AG04450 (cell line): ENCODE measurements at regions not wholly inside any gene's neighbourhood (a gene's known extent, or its start where the extent isn't known, plus 50 kb on each side); places are given as distances from the start of the nearest gene placed in this dataset.

Source experiments
- CTCF ChIA-PET: fragments of 300-600, 350-600 bp; formaldehyde crosslinking; extraction: SDS; loops from one replicate; lab custom pipeline; 2022; ENCODE audit warnings: antibody characterized with exemption, inconsistent platforms; lab: Charles Lee
- POLR2A ChIA-PET: fragments of 350-600 bp; formaldehyde crosslinking; extraction: SDS; loops from one replicate; lab custom pipeline; 2021; ENCODE audit warnings: antibody characterized with exemption, inconsistent platforms; lab: Yijun Ruan, JAX
- DNase-seq: peaks from one replicate; pipeline ENCODE4 v3.0.0-alpha.2; 2011; ENCODE audit warnings: low read depth, low spot score
- H3K27ac ChIP-seq: one replicate; pipeline ENCODE4 v1.5.1; 2012; ENCODE audit warnings: low read depth, low read length, control low read depth
- H3K27me3 ChIP-seq: one replicate; pipeline ENCODE4 v1.6.0; 2012; ENCODE audit warnings: low read length; ENCODE audit not compliant: control insufficient read depth, insufficient read depth
- H3K4me3 ChIP-seq: 2 replicates; pipeline ENCODE4 v1.5.1; 2011; ENCODE audit warnings: mild to moderate bottlenecking, low read depth, low read length, control low read depth
- H3K9me3 ChIP-seq: 2 replicates; pipeline ENCODE4 v1.5.1; 2012; ENCODE audit warnings: low read length; ENCODE audit not compliant: control insufficient read depth, insufficient read depth
- TF ChIP-seq, protein P1 (sequence below): IDR thresholded peaks from 2 replicates; pipeline ENCODE4 v1.5.1; 2011; ENCODE audit warnings: low read depth, low read length, control low read depth, inconsistent platforms

DNA sequence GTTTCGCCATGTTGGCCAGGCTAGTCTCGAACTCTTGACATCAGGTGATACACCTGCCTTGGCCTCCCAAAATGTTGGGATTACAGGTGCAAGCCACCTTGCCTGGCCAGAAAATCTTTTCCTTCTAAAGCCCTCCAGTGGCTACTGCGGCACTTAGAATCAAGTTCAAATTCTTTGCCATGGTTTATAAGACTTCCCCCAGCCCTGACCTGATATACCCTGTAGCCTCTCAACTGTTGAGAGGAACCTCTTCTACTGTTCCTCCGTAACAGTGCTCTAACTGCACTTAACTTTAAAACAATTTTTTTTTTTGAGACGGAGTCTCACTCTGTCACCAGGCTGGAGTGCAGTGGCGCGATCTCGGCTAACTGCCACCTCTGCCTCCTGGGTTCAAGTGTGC is 235.6 kb downstream of the BCAS1 start:
- Histone ChIP-seq H3K27ac (no peak overlapping the region), H3K4me3 (no peak overlapping the region), H3K27me3 (no peaks in the 10 kb centered on the region), H3K9me3 (no peaks in the 10 kb centered on the region)
- TF ChIP-seq, protein P1, sequence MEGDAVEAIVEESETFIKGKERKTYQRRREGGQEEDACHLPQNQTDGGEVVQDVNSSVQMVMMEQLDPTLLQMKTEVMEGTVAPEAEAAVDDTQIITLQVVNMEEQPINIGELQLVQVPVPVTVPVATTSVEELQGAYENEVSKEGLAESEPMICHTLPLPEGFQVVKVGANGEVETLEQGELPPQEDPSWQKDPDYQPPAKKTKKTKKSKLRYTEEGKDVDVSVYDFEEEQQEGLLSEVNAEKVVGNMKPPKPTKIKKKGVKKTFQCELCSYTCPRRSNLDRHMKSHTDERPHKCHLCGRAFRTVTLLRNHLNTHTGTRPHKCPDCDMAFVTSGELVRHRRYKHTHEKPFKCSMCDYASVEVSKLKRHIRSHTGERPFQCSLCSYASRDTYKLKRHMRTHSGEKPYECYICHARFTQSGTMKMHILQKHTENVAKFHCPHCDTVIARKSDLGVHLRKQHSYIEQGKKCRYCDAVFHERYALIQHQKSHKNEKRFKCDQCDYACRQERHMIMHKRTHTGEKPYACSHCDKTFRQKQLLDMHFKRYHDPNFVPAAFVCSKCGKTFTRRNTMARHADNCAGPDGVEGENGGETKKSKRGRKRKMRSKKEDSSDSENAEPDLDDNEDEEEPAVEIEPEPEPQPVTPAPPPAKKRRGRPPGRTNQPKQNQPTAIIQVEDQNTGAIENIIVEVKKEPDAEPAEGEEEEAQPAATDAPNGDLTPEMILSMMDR = no peak
- ChIA-PET POLR2A (no interaction called here), CTCF (interaction anchor here (1.1 to 1.5 kb wide), 2 partner anchors 80 to 256 kb away, joined by 3 read pairs; no protein-coding TSS in a partner anchor)
- DNase-seq = no peak

DNA sequence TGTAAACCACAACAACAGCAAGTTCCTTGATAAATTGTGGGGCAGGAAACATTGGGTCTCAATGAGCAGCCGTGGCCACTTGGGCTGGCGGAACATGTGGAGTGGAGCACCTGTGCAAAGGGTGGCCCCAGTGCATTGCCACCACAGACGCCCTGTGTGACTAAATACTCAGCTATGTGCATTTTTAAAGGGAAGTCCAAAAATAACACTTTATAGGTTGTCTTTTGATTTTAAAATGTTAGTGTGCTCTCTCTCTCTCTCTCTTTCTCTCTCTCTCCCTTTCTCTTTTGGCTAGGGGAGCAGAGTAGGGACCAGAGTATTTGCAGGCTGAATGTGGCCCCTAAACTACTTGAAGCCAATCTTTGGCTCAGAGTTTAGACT is 236.3 kb downstream of the BCAS1 start:
- Histone ChIP-seq H3K9me3 (no peaks in the 10 kb centered on the region), H3K27ac (no peak overlapping the region), H3K4me3 (no peak overlapping the region), H3K27me3 (no peaks in the 10 kb centered on the region)
- CTCF ChIA-PET = interaction anchor here (1.1 kb wide), 1 partner anchor 80 kb away, joined by 3 read pairs; no protein-coding TSS in a partner anchor
- POLR2A ChIA-PET = no interaction called here
- TF ChIP-seq, protein P1 = no peak
- no peak for DNase-seq

DNA sequence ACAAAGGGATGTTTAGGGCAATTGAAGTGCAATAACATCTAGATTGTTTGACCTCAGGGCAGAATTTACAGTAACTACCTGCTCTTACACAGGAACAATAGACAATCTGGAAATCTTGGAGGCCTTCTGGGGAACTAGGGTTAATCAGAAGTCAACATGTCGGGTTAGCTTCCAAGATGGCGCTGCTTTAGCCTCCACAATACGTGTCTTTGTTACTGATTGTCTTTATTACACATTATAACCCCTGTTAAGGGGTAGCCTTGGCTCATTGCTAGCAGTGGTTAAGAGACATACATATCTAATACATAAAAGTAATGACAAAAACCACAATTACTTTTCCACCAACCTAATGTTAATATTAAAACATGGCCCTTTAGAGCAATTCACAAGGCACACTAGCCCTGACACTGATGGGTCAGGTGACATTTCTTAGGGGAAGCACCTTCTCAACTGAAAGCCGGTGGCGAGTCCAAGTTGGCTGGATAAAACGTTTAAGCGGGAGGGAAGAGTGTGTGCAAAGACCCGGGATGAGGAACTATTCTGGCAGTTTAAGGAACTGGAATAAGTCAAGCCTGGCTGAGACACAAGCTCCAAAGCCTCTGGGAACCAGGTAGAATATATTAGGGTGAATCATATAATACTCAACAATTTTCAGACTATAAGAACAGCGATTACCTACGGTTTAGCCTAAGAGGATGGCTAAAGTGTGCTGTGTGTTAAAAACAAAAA is 236.9 kb downstream of the BCAS1 start:
- ChIA-PET CTCF (interaction anchor here (1.1 kb wide), 1 partner anchor 81 kb away, joined by 3 read pairs; no protein-coding TSS in a partner anchor), POLR2A (no interaction called here)
- H3K27ac ChIP-seq = no peak overlapping the region
- H3K4me3 ChIP-seq = no peak overlapping the region
- TF ChIP-seq, protein P1 = no peak
- no peaks in the 10 kb centered on the region for H3K9me3 ChIP-seq
- no peak for DNase-seq
- no peaks in the 10 kb centered on the region for H3K27me3 ChIP-seq

DNA sequence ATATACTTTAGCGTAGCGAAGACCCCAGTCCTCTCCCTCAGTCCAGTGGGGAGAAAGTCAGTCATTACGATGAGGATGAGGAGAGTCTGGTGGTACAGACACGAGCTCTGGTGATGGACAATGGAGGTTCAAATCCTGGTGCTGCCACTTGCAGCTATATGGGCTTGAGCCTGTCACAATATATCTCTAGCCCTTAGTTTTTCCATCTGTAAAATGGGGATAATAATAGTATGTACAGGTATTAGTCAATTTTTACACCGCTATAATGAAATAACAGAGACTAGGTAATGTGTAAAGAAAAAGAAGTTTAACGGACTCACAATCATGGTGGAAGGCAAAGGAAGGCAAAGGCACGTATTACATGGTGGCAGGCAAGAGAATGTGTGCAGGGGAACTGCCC is 237.9 kb downstream of the BCAS1 start:
- POLR2A ChIA-PET = no interaction called here
- Histone ChIP-seq H3K27ac (no peak overlapping the region), H3K9me3 (no peaks in the 10 kb centered on the region), H3K27me3 (no peaks in the 10 kb centered on the region), H3K4me3 (no peak overlapping the region)
- TF ChIP-seq, protein P1 = no peak
- CTCF ChIA-PET = no interaction called here
- DNase-seq = no peak

DNA sequence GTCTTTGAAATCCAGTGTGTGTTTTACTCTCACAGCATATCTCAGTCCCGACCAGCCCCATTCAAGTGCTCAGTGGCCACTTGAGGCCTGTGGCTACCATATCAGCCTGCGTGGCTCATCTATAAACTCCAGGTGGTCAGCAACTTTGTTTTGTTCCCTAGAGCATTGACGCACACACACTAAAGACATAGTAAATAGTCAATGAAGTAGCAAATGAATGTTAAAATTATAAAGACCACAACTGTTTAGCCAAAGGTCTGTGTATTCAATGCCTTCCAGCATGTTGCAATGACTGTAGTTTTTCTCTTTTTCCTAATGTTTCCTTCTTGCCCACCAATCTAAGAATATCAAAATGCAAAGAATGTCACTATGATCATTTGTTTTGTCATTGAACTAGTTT is 238.2 kb upstream of the ZNF217 start:
- DNase-seq = no peak
- Histone ChIP-seq H3K4me3 (no peak overlapping the region), H3K27ac (no peak overlapping the region), H3K9me3 (no peaks in the 10 kb centered on the region), H3K27me3 (no peaks in the 10 kb centered on the region)
- TF ChIP-seq, protein P1 = no peak
- POLR2A ChIA-PET = no interaction called here
- CTCF ChIA-PET = interaction anchor here (1.2 to 1.4 kb wide), 2 partner anchors 84 to 254 kb away, joined by 3 read pairs; no protein-coding TSS in a partner anchor
